Activated T-helper 2 cell treated with anti-CD3 and anti-CD28 coated beads, Interferon-gamma antibody, Interleukin-2, Interleukin-4, amounts not matched to agents 10 μg/mL and 5 μg/mL and 100 μg/mL, durations not matched to agents 14 hours and 24 hours and 36 hours (primary cell): ENCODE measurements at regions not wholly inside any gene's neighbourhood (a gene's known extent, or its start where the extent isn't known, plus 50 kb on each side); places are given as distances from the start of the nearest gene placed in this dataset.

ENCODE experiments used
- DNase-seq: peaks from one replicate; pipeline ENCODE4 v3.0.0; 2021; ENCODE audit warnings: low spot score
- H3K27ac Mint-ChIP-seq: one replicate; pipeline ENCODE4 v1.8.0; 2021; ENCODE audit warnings: mixed read lengths
- H3K27me3 Mint-ChIP-seq: one replicate; pipeline ENCODE4 v1.8.0; 2021; ENCODE audit warnings: low read depth, mixed read lengths
- H3K36me3 Mint-ChIP-seq: one replicate; pipeline ENCODE4 v1.8.0; 2021; ENCODE audit warnings: low read depth, mixed read lengths
- H3K4me1 Mint-ChIP-seq: one replicate; pipeline ENCODE4 v1.8.0; 2021; ENCODE audit warnings: low read depth, mixed read lengths
- H3K4me3 Mint-ChIP-seq: one replicate; pipeline ENCODE4 v1.8.0; 2021; ENCODE audit warnings: low read depth, mild to moderate bottlenecking, moderate library complexity, mixed read lengths
- H3K9me3 Mint-ChIP-seq: one replicate; pipeline ENCODE4 v1.8.0; 2021; ENCODE audit warnings: mixed read lengths
- intact Hi-C: fragments of 100-400 bp; cut with micrococcal nuclease; formaldehyde crosslinking; loops from one replicate; pipeline ENCODE4 v1.15.1; 2023

DNA sequence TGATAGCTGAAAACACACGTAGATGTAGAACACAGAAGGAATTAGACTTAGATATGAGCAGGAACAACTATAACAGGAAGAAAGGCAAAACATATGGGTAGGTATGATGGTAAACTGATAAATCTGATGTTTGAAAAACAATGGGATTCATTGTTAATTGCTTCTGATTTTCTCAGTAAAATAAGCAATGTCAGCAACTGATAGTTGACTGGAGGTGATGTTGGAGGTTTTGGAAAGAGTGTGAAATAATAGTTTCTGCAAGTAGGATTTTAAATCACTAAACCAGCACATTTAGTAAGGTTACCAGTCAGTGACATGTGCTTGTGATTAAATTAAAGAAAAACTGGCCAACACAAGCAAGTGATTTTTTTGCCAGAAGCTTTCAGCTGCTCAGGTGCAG is 123.0 kb upstream of the CPNE8 start:
- no peaks in the 10 kb centered on the region for H3K27me3 Mint-ChIP-seq
- H3K27ac Mint-ChIP-seq: no peak overlapping the region
- intact Hi-C loops: no loop called here
- no peak for DNase-seq
- H3K9me3 Mint-ChIP-seq: peaks cover 4% of the 10 kb centered on the region
- H3K4me1 Mint-ChIP-seq: no peaks in the 10 kb centered on the region
- no peaks in the 10 kb centered on the region for H3K36me3 Mint-ChIP-seq
- no peak overlapping the region for H3K4me3 Mint-ChIP-seq

DNA sequence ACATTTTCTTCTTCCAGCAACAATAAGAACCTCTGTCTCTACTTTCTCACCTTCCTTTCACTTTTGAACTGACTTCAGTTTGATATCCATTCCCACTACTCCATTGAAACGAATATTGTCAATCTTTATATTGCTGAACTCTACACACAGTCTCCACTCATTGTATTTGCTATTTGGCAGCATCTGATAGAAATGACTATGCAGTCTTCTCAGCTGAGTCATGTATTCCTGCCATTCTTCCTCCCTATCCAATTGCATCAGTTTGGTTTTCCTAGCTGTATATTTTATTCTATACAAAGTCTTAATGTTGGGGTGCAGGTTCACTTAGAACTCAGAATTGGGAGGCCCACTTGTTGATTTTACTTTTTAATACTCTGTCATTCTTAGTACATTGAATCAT is 107.5 kb upstream of the CPNE8 start:
- Mint-ChIP-seq H3K4me1 (no peaks in the 10 kb centered on the region), H3K4me3 (no peak overlapping the region), H3K27ac (no peak overlapping the region), H3K36me3 (no peaks in the 10 kb centered on the region), H3K9me3 (peaks cover 5% of the 10 kb centered on the region), H3K27me3 (no peaks in the 10 kb centered on the region)
- no peak for DNase-seq
- intact Hi-C loops: no loop called here

DNA sequence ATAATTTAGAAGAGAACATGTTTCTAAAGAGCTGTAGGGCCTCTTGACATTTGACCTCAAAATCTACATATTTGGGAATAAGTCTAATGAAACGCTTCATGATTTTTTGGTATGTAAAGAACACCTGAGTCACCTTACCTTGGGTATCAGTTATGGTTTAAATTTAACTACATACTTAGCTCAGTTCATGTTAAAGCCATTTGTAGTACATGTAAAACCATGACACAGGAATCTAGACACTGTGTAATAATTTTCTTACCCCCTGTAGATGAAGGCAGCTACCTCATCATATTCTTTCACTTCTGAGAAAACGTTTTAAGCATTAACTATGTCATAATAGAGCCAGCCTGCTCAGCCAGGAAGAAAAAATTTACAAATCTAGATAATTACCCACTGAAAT is 105.8 kb upstream of the CPNE8 start:
- intact Hi-C loops: no loop called here
- Mint-ChIP-seq H3K36me3 (no peaks in the 10 kb centered on the region), H3K9me3 (peaks cover 5% of the 10 kb centered on the region), H3K27me3 (no peaks in the 10 kb centered on the region), H3K4me3 (no peak overlapping the region), H3K4me1 (no peaks in the 10 kb centered on the region), H3K27ac (no peak overlapping the region)
- DNase-seq: no peak

DNA sequence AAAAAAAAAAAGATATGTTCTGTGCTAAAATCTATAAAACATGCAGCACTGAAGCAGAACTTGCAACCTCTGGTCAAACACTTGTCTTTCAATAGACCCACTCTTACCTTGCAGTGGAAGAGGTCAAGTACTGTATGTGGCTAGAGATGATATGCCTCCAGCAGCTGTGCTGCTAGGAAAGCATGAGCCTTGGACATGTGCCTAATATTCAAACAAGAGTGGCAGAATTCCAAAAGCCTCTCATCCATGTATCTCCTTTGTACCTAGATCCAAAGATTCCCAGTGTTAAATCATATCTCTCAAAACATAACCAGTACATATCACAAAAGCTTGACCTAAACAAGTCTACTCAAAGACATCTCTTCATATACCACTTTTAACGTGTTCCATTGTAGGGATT is 105.0 kb upstream of the CPNE8 start:
- Mint-ChIP-seq H3K36me3 (no peaks in the 10 kb centered on the region), H3K4me1 (no peaks in the 10 kb centered on the region), H3K4me3 (no peak overlapping the region), H3K27me3 (no peaks in the 10 kb centered on the region), H3K9me3 (peaks cover 5% of the 10 kb centered on the region), H3K27ac (no peak overlapping the region)
- intact Hi-C loops: no loop called here
- DNase-seq: no peak

DNA sequence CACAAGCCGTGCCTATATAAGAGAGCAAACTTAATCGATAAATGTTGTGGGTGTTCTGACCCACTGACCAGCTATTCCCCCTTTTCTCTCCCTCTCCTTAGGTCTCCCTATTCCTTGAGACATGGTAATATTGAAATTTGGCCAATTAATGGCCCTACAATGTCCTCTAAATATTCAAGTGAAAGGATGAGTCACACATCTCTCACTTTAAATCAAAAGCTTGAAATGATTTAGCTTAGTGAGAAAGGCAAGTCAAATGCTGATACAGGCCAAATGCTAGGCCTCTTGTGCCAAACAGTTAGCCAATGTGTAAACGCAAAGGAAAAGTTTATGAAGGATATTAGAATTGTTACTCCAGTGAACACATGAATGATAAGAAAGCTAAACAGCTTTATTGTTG is 102.2 kb upstream of the CPNE8 start:
- Mint-ChIP-seq H3K4me1 (no peaks in the 10 kb centered on the region), H3K27me3 (no peaks in the 10 kb centered on the region), H3K36me3 (no peaks in the 10 kb centered on the region), H3K4me3 (no peak overlapping the region), H3K27ac (no peak overlapping the region), H3K9me3 (no peaks in the 10 kb centered on the region)
- no peak for DNase-seq
- intact Hi-C loops: no loop called here

DNA sequence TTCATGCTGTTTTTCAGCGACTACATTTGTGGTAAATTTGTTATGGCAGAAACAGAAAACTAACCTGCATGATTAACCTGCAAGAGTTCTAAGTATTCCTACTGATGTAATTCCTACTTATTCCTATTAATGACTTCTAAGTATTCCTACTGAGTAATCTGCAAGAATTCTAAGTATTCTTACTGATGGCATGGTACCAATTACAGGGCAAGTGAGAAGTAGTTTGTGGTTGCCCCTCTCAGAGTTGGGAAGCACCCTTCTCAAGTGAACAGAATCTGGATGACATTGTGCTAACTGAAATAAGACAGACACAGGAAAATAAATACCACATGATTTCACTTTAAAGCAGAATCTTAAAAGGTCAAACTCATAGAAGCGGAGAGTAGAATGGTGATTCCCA is 100.9 kb upstream of the CPNE8 start:
- no peaks in the 10 kb centered on the region for H3K36me3 Mint-ChIP-seq
- no peaks in the 10 kb centered on the region for H3K27me3 Mint-ChIP-seq
- no peaks in the 10 kb centered on the region for H3K4me1 Mint-ChIP-seq
- H3K27ac Mint-ChIP-seq: no peak overlapping the region
- H3K4me3 Mint-ChIP-seq: no peak overlapping the region
- no peak for DNase-seq
- intact Hi-C loops: no loop called here
- H3K9me3 Mint-ChIP-seq: no peaks in the 10 kb centered on the region

DNA sequence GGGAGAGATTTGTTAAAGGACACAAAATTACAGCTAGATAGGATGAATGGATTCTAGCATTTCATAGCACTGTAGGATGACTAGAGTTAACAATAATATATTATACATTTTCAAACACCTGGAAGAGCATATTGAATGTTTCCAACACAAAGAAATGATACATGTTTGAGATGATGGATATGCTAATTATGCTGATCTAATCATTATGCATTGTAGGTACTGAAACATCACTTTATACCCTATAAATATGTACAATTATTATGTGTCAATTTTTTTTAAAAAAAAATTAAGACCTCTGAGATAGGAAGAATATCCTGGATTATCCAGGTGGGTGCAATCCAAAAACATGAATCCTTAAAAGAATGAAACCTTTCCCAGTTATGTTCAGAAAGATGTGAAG is 100.3 kb upstream of the CPNE8 start:
- Mint-ChIP-seq H3K36me3 (no peaks in the 10 kb centered on the region), H3K4me1 (no peaks in the 10 kb centered on the region), H3K27me3 (no peaks in the 10 kb centered on the region), H3K27ac (no peak overlapping the region), H3K9me3 (no peaks in the 10 kb centered on the region), H3K4me3 (no peak overlapping the region)
- intact Hi-C loops: no loop called here
- no peak for DNase-seq

DNA sequence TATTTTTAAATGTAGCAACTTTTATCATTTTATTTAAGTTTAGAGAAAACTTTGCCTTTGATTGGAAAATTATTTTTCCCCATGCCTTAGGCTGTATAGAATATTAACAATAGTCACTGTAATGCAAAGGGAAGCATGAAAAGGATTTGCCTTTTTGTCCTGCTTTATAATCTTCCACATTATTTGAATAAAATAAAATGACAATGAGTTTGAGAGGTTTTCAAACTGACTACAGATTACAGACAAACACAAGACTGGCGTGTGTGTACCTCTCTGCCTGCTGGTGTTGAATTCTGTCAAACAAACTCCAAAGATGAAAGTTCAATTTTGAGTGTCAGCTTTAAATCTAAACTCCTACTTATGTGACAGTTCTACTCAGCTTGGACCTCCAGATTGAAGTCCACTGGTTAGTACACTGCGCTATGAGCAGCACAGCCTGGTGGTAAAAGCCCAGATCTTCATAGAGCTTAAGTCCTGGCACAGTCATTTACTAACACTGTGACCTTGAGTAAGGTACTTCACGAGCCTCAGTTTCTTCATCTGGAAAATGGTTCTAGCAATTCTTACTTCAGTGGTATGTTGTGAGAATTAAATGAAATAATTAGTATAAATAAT is 98.3 kb upstream of the CPNE8 start:
- DNase-seq: no peak

DNA sequence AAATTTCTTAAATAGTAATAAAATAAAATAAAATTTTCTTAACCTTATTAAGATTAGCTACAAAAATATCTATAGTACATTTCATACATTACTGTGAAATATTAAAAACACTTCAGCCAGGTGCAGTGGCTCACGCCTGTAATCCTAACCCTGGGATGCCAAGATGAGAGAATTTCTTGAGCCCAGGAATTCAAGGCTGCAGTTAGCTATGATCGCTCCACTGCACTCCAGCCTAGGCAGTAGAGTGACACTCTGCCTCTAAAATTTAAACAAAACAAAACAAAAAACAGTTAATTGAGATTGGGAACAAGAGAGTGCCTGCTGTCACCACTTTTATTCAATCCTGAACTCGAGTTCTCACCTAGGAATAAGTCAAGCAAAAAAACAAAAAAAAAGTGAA is 95.0 kb upstream of the CPNE8 start:
- H3K4me3 Mint-ChIP-seq: no peak overlapping the region
- no peaks in the 10 kb centered on the region for H3K4me1 Mint-ChIP-seq
- H3K9me3 Mint-ChIP-seq: no peaks in the 10 kb centered on the region
- H3K27ac Mint-ChIP-seq: no peak overlapping the region
- intact Hi-C loops: no loop called here
- no peaks in the 10 kb centered on the region for H3K27me3 Mint-ChIP-seq
- H3K36me3 Mint-ChIP-seq: no peaks in the 10 kb centered on the region
- DNase-seq: no peak

More for the DNA sequence above, 98.3 kb upstream of the CPNE8 start:
- no peak overlapping the region for H3K27ac Mint-ChIP-seq
- H3K9me3 Mint-ChIP-seq: no peaks in the 10 kb centered on the region
- H3K4me3 Mint-ChIP-seq: no peak overlapping the region
- no peaks in the 10 kb centered on the region for H3K4me1 Mint-ChIP-seq
- no peaks in the 10 kb centered on the region for H3K27me3 Mint-ChIP-seq
- intact Hi-C loops: no loop called here
- no peaks in the 10 kb centered on the region for H3K36me3 Mint-ChIP-seq

DNA sequence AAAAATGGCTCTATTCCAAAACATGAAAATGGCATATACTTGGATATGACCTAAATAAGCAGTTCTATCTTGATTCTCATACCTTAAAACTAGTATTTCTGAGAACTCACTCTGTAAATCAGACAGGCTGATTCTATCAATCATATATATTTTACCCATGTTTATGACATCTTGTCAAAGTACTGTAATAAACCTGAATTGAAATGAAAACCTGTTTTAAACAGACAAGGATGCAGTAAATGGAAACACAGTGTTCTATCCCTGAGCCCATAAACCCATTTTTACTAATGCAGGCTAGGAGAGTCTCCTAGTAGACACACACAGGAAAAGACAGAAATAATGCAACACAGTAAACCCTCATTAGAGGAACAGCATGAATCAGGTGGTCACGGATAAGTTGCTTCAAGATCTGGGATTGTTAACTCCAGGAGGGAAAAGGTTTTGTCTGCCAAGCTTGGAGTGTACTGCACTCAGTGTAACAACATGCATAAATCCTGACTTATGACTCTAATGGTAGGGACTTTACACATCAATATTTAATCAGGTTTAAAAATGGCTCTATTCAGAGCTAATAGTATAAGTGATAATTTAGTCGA is 93.6 kb upstream of the CPNE8 start:
- Mint-ChIP-seq H3K27ac (no peak overlapping the region), H3K27me3 (no peaks in the 10 kb centered on the region), H3K4me3 (no peak overlapping the region), H3K36me3 (no peaks in the 10 kb centered on the region), H3K9me3 (no peaks in the 10 kb centered on the region), H3K4me1 (no peaks in the 10 kb centered on the region)
- intact Hi-C loops: no loop called here
- DNase-seq: no peak

DNA sequence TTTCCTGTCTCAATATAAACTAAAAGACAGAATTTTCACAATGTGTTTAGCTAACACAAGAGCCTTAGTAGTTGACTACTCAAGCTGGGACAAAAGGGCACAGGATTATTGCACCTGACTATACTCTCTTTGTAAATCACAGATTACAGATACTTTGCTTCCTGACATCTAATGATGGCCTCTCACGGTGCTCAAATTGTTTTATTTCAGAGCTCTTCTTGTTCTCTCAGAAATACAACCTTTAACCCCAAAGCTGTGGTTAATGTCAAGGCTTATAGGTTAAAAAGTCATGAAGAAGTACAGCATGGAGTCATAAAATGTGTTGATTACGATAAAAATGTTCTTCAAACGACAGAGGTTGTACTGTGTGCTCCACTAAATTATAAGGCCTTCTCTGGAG is 89.9 kb upstream of the CPNE8 start:
- Mint-ChIP-seq H3K27ac (no peak overlapping the region), H3K4me3 (no peak overlapping the region), H3K36me3 (no peaks in the 10 kb centered on the region), H3K4me1 (no peaks in the 10 kb centered on the region), H3K9me3 (no peaks in the 10 kb centered on the region), H3K27me3 (no peaks in the 10 kb centered on the region)
- DNase-seq: no peak
- intact Hi-C loops: no loop called here

DNA sequence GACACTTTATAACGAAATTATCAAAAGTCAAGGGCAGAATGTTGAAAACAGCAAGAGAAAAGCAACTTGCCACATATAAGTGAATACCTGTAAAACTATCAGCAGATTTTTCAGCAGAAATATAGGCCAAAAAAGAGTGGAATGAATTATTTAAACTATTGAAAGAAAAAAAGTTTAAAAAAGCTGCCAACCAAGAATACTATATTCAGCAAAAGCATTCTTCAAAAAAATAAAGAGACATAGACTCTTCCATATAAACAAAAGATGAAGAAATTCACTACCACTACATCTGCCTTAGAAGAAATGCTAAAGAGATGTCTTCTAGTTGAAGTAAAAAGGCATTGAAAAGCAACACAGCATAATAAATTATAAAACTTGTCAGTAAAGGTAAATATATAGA is 80.6 kb upstream of the CPNE8 start:
- Mint-ChIP-seq H3K9me3 (peaks cover 30% of the 10 kb centered on the region), H3K4me3 (no peak overlapping the region), H3K36me3 (no peaks in the 10 kb centered on the region), H3K4me1 (no peaks in the 10 kb centered on the region), H3K27ac (no peak overlapping the region), H3K27me3 (no peaks in the 10 kb centered on the region)
- intact Hi-C loops: no loop called here
- no peak for DNase-seq

DNA sequence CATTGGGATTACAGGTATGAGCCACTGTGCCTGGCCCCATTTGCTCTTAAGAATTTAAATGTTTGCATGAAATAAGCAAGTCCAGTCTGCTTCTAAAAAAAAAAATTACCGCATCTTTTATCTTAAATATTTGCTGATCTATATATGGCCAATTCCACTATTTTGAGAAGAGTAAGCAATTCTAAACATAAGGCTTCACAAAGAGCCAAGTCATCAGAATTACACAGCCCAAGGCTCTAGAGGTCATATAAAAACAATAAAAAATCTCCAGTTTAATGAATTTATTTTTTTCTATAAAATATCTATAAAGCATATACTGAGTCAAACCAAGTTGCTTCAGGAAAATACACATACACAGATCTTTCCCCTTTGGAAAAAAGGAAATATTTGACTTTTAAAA is 79.0 kb upstream of the CPNE8 start:
- no peaks in the 10 kb centered on the region for H3K36me3 Mint-ChIP-seq
- intact Hi-C loops: no loop called here

DNA sequence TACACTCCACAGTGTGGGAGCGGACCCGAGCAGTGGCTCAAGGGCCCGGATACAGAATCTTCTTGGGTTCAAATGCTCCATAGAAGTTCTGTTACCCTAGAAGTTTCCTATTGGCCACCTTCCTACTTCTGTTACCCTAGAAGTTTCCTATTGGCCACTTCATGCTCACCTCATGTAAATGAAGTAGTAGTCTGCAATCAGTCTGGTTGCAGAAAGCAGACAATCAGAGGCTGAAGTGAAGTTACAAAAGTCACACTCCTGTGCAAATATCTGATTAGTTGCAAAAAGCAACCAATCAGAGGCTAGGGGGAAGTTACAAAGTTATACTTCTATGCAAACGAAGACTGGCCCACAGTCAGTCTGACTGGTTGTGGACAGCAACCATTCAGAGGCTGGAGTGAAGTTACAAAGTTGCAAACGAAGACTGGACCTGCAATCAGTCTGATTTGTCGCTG is 77.8 kb upstream of the CPNE8 start:
- no peaks in the 10 kb centered on the region for H3K4me1 Mint-ChIP-seq
- DNase-seq: no peak

More for the DNA sequence above, 79.0 kb upstream of the CPNE8 start:
- no peaks in the 10 kb centered on the region for H3K27me3 Mint-ChIP-seq
- H3K4me1 Mint-ChIP-seq: no peaks in the 10 kb centered on the region
- H3K9me3 Mint-ChIP-seq: peaks cover 30% of the 10 kb centered on the region
- no peak overlapping the region for H3K27ac Mint-ChIP-seq
- H3K4me3 Mint-ChIP-seq: no peak overlapping the region
- no peak for DNase-seq

More for the DNA sequence above, 77.8 kb upstream of the CPNE8 start:
- intact Hi-C loops: no loop called here
- Mint-ChIP-seq H3K9me3 (peaks cover 30% of the 10 kb centered on the region), H3K27me3 (no peaks in the 10 kb centered on the region), H3K27ac (no peak overlapping the region), H3K36me3 (no peaks in the 10 kb centered on the region), H3K4me3 (no peak overlapping the region)
